NCI-H2081 (cell line): ENCODE measurements at regions not wholly inside any gene's neighbourhood (a gene's known extent, or its start where the extent isn't known, plus 50 kb on each side); places are given as distances from the start of the nearest gene placed in this dataset.

Source experiments
- DNase-seq, 2 experiments: peaks; one replicate each; lab custom pipeline; 2025; lab: John Stamatoyannopoulos, UW

DNA sequence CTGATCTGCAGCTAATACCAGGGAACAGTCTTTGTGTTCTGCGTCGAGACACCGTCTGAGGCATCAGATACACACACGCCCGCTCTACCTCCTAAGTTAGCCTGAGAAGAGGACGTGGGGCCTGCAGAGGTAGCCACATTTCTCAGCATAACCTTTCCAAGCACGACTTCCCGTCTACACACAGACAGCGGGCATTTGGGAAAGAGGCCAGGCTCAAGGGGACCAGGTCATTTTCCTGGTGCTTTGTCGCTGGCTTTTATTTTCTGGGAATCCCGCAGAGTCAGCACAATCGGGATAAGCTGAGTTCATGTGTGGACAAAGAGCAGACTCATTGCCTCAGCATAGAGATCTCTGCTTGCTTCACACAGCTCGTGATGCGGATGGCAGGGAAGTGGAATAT lies 72.5 kb upstream of the SMYD2 start:
- no peak for DNase-seq

GRCh38 chr1:214209260-214209808 lies 71.6 kb upstream of the SMYD2 start:
- DNase-seq: no peak

DNA sequence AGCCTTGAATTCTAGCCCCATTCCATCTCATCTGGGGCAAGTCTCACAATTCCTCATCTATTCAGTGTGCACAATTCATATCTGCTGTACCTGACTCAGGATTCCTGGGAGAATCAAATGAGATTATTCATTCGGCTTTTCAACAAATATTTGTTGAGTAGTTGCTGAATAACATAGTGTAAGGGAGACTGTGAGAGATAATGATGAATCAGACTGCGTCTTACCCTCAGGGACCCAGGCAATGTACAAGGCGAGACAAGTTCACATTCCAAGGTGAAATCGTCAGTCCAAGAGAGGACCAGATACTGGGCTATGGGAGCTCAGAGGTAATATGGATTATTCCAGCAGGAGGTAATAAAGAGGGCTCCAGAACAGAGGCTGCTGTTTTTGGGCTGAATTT lies 67.8 kb upstream of the SMYD2 start:
- no peak for DNase-seq

GRCh38 chr1:214214851-214215250 lies 66.1 kb upstream of the SMYD2 start:
- no peak for DNase-seq

- no peak for DNase-seq
Observed at GRCh38 chr1:214215583-214215982, 65.4 kb upstream of the SMYD2 start.

DNA sequence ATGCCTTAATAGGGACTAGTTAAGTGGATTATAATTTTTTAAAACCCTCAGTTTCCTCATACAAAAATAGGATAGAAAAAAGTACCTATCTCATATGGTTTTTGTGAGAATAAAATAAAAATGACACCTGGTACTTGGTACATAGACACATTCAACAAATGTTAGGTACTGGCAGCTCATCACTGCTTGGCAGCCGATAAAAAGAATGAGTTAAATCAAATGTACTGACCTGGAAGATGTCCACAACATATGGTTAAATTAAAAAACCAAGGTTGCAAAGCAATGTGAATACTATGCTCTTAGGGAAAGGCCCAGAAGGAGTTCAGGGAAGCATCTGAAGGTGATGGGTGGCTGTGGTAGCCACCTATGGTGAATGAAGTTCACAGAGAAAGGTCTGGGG lies 64.9 kb upstream of the SMYD2 start:
- no peak for DNase-seq

- DNase-seq: peak in 1 of 2 experiments; percentile 50
Observed at GRCh38 chr1:214216779-214217178, 64.2 kb upstream of the SMYD2 start.

DNA sequence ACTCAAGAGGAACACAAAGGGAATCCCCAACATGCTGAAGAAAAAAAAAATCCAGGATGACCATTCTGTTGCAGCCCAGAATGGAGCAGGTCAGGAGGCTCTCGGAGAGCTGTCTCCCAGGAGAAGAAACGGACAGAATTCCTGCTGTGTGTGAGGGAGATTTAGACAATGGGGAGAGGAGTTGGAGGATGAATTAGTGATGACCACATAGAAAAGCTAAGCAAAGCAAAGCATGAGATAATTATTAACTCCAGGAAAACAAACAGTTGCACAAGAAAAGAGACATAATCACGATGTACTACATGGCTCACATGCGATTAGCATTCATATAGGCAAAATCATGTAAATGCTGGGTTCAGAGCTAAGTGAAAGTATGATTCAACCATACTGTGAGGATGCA lies 61.1 kb upstream of the SMYD2 start:
- DNase-seq: no peak

DNA sequence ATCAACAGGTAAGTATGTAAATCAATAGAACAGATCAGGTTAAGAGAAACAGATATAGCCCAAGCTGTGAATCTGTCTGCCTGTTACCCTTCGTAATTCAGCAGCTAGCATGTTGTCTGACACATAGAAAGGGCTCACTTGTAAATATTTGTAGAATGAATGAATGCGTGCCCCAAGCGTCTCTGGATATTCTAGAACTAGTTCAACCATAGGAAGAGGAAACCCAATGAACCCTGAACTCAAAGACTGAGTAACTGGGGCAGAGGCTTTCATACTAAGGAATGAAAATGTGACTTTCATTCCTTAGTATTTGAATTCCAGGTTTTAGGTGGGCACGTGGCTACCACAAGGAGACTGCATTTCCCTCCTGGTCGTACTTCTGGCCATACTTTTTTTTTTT lies 60.1 kb upstream of the SMYD2 start:
- no peak for DNase-seq

GRCh38 chr1:214224611-214225354 lies 56.2 kb upstream of the SMYD2 start:
- DNase-seq: no peak

DNA sequence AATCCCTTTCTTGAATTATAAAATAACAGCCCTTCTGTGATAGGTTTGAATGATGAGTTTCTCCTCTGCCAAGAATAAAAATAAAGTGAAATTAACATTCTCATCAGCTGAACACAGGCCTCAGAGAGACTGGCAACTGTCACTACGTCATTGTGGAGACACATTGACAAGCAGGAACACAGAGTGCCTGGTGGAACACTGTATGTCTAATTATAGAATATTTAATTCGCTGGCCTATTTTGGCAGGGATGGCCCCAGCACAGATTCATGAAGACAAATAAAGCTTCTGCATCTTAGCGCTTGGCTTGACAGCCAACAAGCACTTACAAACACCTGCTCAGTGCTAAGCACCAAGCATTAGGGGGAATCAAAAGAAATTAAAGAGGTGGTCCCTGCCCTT lies 52.0 kb upstream of the SMYD2 start:
- peak; percentile 36 to 81 for DNase-seq

GRCh38 chr1:214229736-214230135 lies 51.2 kb upstream of the SMYD2 start:
- no peak for DNase-seq
